ENCODE measurements at regions not wholly inside any gene's neighbourhood (a gene's known extent, or its start where the extent isn't known, plus 50 kb on each side); places are given as distances from the start of the nearest gene placed in this dataset.

DNA sequence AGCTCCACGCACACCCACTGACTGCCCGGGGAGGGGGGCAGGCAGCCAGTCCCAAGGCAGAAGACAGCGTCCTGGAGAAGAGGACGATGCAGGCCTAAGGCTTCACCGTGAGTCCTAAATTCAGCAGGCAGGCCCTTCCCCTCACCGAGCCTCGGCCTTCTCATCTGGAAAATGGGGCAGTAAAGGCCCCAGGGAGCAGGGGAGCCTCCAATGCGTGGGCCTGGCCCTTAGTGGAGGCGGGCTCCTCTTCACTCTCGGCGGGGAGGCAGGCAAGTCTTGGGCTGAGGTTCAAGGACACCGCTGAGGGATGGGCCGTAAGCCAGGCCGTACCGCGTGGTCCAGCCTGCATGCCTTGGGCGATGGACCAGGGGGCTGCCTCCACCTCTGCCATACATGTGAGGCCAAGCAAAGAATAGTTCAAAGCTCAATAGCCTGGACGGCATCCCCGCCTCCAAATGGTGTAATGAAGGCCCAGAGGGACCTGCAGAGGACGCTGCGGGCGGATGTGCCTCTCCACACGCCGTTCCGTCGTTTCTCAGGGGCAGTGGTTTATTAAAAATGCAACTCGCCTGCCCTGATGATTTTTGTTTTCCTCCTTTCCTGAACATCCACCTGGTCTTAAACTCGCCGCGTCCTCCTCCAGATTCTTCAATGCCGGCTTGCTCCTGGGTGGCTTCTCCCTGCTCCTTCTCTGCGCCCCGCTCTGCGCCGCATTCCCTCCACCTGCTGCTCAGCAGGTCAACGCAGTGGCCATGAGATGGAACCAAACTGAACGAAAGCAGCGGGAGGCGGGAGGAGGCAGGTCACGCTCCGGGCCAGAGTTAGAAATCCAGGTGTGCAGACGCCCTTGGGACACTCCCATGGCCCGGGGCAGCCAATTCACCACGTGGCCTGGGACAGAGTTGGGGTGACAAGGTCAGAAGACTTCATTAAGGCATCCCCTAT, 627.8 kb downstream of the TBC1D22A start:
- H2AFZ ChIP-seq (ENCODE audit: low read depth, low read length, poor library complexity, severe bottlenecking): no peak overlapping the region
- intact Hi-C loops (cut with micrococcal nuclease): no loop called here
- no peaks in the 10 kb centered on the region for H3K36me3 ChIP-seq (ENCODE audit: control insufficient read depth in 1 of 2, insufficient read depth in 2 of 2, low read length in 2 of 2)
- H3K9ac ChIP-seq (ENCODE audit: low read length): no peak overlapping the region
- RAD21 ChIA-PET (ENCODE audit: low non-redundant PET in 1 of 2, low total read pairs in 2 of 2, uncharacterized antibody in 2 of 2, unreplicated experiment in 2 of 2): no interaction called here
- peaks cover 18% of the 10 kb centered on the region for H3K27me3 ChIP-seq (ENCODE audit: insufficient read depth, low read length)
- H3K79me2 ChIP-seq (ENCODE audit: insufficient read depth, low read length): no peaks in the 10 kb centered on the region
- H3K4me1 ChIP-seq (ENCODE audit: control insufficient read depth in 1 of 2, insufficient read depth in 2 of 2, low read length in 2 of 2): no peaks in the 10 kb centered on the region
- no peaks in the 10 kb centered on the region for H3K9me2 ChIP-seq (ENCODE audit: insufficient read depth)
- H4K20me1 ChIP-seq (ENCODE audit: insufficient read depth): no peaks in the 10 kb centered on the region
- no TSS peak for BruUV-seq (replicated peaks)
- ATAC-seq (no peak), DNase-seq (ENCODE audit: low read depth, low spot score) (no peak)
- CTCF ChIA-PET: no interaction called here
- no peak overlapping the region for H3K27ac ChIP-seq (ENCODE audit: low read depth, low read length)
- POLR2A ChIA-PET: no interaction called here
- H3K9me3 ChIP-seq (ENCODE audit: control insufficient read depth in 1 of 2, insufficient read depth in 1 of 2, low read depth in 1 of 2, low read length in 2 of 2): no peaks in the 10 kb centered on the region
- H3K4me3 ChIP-seq (replicated peaks in 1 of 2; ENCODE audit: low read depth in 1 of 2, low read length in 2 of 2): no peak overlapping the region
- H3K4me2 ChIP-seq (ENCODE audit: low read length): no peak overlapping the region
- no peak for TF ChIP-seq EZH2 (IDR thresholded peaks at IDR 0.05)

DNA sequence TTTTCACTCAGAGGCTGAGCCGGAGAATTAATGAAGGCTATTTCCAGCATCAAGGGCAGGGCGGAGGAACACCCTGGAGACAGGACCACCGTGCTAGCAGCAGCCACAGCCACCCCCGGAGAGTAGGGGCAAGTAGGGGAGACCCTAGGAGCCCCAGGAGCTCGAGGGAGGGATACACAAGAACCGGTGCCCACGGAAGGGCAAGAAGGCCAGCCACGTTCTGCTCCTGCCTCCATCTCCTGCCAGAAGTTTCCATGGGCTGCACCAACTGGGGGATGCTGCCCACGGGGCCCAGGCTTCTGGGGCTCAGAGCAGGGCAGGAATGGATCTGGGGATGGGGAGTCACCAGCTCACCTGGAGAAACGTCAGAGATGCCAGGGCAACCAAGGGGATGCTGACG, 626.8 kb downstream of the TBC1D22A start:
- peaks cover 23% of the 10 kb centered on the region for H3K27me3 ChIP-seq (ENCODE audit: insufficient read depth, low read length)
- H3K27ac ChIP-seq (ENCODE audit: low read depth, low read length): no peak overlapping the region
- no peak overlapping the region for H3K4me3 ChIP-seq (replicated peaks in 1 of 2; ENCODE audit: low read depth in 1 of 2, low read length in 2 of 2)
- POLR2A ChIA-PET: no interaction called here
- no peak overlapping the region for H3K4me2 ChIP-seq (ENCODE audit: low read length)
- H4K20me1 ChIP-seq (ENCODE audit: insufficient read depth): no peaks in the 10 kb centered on the region
- no peaks in the 10 kb centered on the region for H3K9me2 ChIP-seq (ENCODE audit: insufficient read depth)
- no peaks in the 10 kb centered on the region for H3K36me3 ChIP-seq (ENCODE audit: control insufficient read depth in 1 of 2, insufficient read depth in 2 of 2, low read length in 2 of 2)
- ATAC-seq (no peak), DNase-seq (ENCODE audit: low read depth, low spot score) (no peak)
- no peak overlapping the region for H3K9ac ChIP-seq (ENCODE audit: low read length)
- no peaks in the 10 kb centered on the region for H3K9me3 ChIP-seq (ENCODE audit: control insufficient read depth in 1 of 2, insufficient read depth in 1 of 2, low read depth in 1 of 2, low read length in 2 of 2)
- H3K4me1 ChIP-seq (ENCODE audit: control insufficient read depth in 1 of 2, insufficient read depth in 2 of 2, low read length in 2 of 2): no peaks in the 10 kb centered on the region
- BruUV-seq (replicated peaks): no TSS peak
- H3K79me2 ChIP-seq (ENCODE audit: insufficient read depth, low read length): no peaks in the 10 kb centered on the region
- RAD21 ChIA-PET (ENCODE audit: low non-redundant PET in 1 of 2, low total read pairs in 2 of 2, uncharacterized antibody in 2 of 2, unreplicated experiment in 2 of 2): no interaction called here
- intact Hi-C loops (cut with micrococcal nuclease): no loop called here
- CTCF ChIA-PET: no interaction called here
- H2AFZ ChIP-seq (ENCODE audit: low read depth, low read length, poor library complexity, severe bottlenecking): no peak overlapping the region
- TF ChIP-seq, protein P1, sequence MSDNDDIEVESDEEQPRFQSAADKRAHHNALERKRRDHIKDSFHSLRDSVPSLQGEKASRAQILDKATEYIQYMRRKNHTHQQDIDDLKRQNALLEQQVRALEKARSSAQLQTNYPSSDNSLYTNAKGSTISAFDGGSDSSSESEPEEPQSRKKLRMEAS (IDR thresholded peaks at IDR 0.05): no peak
- TF ChIP-seq, protein P2, sequence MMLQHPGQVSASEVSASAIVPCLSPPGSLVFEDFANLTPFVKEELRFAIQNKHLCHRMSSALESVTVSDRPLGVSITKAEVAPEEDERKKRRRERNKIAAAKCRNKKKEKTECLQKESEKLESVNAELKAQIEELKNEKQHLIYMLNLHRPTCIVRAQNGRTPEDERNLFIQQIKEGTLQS (IDR thresholded peaks at IDR 0.05): no peak
- TF ChIP-seq ZNF274 (IDR thresholded peaks at IDR 0.05; ENCODE audit: low read depth, low read length) (no peak), SP1 (IDR thresholded peaks at IDR 0.05; ENCODE audit: low read depth) (no peak), EZH2phosphoT487 (IDR thresholded peaks at IDR 0.05; ENCODE audit: borderline replicate concordance) (no peak), CBX3 (IDR thresholded peaks at IDR 0.05; ENCODE audit: low read depth) (no peak), POLR2AphosphoS5 (IDR thresholded peaks at IDR 0.05; ENCODE audit: low read depth, low read length) (no peak), FOSL1 (IDR thresholded peaks at IDR 0.05; ENCODE audit: low read depth) (no peak), ZFX (IDR thresholded peaks at IDR 0.05) (no peak), SRF (IDR thresholded peaks at IDR 0.05; ENCODE audit: low read depth) (no peak), EGR1 (IDR thresholded peaks at IDR 0.05; ENCODE audit: low read depth) (no peak), JUND (IDR thresholded peaks at IDR 0.05) (no peak), RAD21 (IDR thresholded peaks at IDR 0.05; ENCODE audit: low read depth) (no peak), CEBPB (IDR thresholded peaks at IDR 0.05; ENCODE audit: low read depth) (no peak)
- TF ChIP-seq, protein P3, sequence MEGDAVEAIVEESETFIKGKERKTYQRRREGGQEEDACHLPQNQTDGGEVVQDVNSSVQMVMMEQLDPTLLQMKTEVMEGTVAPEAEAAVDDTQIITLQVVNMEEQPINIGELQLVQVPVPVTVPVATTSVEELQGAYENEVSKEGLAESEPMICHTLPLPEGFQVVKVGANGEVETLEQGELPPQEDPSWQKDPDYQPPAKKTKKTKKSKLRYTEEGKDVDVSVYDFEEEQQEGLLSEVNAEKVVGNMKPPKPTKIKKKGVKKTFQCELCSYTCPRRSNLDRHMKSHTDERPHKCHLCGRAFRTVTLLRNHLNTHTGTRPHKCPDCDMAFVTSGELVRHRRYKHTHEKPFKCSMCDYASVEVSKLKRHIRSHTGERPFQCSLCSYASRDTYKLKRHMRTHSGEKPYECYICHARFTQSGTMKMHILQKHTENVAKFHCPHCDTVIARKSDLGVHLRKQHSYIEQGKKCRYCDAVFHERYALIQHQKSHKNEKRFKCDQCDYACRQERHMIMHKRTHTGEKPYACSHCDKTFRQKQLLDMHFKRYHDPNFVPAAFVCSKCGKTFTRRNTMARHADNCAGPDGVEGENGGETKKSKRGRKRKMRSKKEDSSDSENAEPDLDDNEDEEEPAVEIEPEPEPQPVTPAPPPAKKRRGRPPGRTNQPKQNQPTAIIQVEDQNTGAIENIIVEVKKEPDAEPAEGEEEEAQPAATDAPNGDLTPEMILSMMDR (IDR thresholded peaks at IDR 0.05 in 2 of 3, conservative IDR thresholded peaks at IDR 0.05 in 1 of 3; ENCODE audit: borderline replicate concordance in 1 of 3, insufficient read depth in 1 of 3, low read depth in 2 of 3, low read length in 2 of 3): no peak
- TF ChIP-seq, protein P4, sequence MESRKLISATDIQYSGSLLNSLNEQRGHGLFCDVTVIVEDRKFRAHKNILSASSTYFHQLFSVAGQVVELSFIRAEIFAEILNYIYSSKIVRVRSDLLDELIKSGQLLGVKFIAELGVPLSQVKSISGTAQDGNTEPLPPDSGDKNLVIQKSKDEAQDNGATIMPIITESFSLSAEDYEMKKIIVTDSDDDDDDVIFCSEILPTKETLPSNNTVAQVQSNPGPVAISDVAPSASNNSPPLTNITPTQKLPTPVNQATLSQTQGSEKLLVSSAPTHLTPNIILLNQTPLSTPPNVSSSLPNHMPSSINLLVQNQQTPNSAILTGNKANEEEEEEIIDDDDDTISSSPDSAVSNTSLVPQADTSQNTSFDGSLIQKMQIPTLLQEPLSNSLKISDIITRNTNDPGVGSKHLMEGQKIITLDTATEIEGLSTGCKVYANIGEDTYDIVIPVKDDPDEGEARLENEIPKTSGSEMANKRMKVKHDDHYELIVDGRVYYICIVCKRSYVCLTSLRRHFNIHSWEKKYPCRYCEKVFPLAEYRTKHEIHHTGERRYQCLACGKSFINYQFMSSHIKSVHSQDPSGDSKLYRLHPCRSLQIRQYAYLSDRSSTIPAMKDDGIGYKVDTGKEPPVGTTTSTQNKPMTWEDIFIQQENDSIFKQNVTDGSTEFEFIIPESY (IDR thresholded peaks at IDR 0.05; ENCODE audit: extremely low read depth, insufficient replicate concordance, low read length): no peak
